ENCODE measurements at regions not wholly inside any gene's neighbourhood (a gene's known extent, or its start where the extent isn't known, plus 50 kb on each side); places are given as distances from the start of the nearest gene placed in this dataset.
A peak's percentile ranks its signal among the peaks of the same experiment; 100 is the strongest.

DNA sequence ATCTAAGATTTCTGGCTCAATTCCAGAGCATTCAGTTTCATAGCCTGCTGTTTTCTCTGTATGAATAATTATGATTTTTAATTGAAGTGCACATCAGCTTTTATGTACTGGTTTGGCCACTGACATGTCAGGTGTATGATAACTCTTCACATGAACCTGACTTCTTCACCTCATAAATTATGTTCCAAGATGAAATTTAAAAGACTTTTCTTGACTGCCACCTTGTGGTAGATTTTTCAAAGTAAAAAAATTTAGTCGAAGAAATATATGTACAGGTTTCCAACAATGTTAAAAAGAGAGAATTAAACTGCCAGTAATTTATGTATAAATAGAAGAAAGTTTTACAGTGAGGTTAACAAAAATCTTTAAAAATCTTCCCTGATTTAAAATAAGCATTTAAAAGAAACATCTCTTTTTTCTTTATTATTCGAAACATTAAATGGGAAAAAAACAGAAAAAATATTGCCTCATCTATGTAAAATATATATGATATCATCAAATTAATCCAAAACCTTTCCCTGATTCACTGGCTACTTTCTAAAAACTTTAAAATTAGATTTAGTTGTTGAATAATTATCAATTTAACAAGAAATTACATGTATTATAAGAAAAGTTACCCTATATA, 124.9 kb upstream of the ATXN7L3B start:
- no peak overlapping the region for H3K4me3 ChIP-seq (ENCODE audit: low read length)
- TF ChIP-seq, protein P1, sequence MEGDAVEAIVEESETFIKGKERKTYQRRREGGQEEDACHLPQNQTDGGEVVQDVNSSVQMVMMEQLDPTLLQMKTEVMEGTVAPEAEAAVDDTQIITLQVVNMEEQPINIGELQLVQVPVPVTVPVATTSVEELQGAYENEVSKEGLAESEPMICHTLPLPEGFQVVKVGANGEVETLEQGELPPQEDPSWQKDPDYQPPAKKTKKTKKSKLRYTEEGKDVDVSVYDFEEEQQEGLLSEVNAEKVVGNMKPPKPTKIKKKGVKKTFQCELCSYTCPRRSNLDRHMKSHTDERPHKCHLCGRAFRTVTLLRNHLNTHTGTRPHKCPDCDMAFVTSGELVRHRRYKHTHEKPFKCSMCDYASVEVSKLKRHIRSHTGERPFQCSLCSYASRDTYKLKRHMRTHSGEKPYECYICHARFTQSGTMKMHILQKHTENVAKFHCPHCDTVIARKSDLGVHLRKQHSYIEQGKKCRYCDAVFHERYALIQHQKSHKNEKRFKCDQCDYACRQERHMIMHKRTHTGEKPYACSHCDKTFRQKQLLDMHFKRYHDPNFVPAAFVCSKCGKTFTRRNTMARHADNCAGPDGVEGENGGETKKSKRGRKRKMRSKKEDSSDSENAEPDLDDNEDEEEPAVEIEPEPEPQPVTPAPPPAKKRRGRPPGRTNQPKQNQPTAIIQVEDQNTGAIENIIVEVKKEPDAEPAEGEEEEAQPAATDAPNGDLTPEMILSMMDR (conservative IDR thresholded peaks at IDR 0.05; ENCODE audit: low read depth, low read length): peak; percentile 25
- no peak for DNase-seq (ENCODE audit: low read depth)

DNA sequence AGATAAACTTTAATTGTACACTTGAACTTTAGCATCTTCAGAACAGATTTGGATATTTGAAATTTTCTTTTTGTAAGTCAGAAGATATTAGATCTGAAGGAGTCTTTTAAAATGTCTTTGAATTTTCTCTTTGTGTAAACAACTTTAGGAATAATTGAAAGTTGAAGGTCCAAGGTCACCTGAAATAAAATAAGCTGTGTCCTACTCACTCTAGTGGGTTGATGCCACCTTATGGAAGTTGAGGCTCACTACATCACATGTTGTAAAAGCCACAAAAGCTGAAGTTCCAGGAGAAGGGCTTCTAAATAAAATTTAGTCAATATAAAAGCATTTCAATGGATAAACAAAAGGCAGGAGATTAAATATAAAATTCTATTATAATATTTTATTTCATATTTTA, 122.0 kb upstream of the ATXN7L3B start:
- TF ChIP-seq, protein P1 (conservative IDR thresholded peaks at IDR 0.05; ENCODE audit: low read depth, low read length): peak; percentile 66
- DNase-seq (ENCODE audit: low read depth): no peak
- no peak overlapping the region for H3K4me3 ChIP-seq (ENCODE audit: low read length)

- TF ChIP-seq, protein P1 (conservative IDR thresholded peaks at IDR 0.05; ENCODE audit: low read depth, low read length): no peak
- no peak overlapping the region for H3K4me3 ChIP-seq (ENCODE audit: low read length)
- no peak for DNase-seq (ENCODE audit: low read depth)
Measured at GRCh38 chr12:74418573-74418972, 119.1 kb upstream of the ATXN7L3B start.

- no peak overlapping the region for H3K4me3 ChIP-seq (ENCODE audit: low read length)
- TF ChIP-seq, protein P1 (conservative IDR thresholded peaks at IDR 0.05; ENCODE audit: low read depth, low read length): no peak
- peak; percentile 17 for DNase-seq (ENCODE audit: low read depth)
Measured at GRCh38 chr12:74424778-74425177, 112.9 kb upstream of the ATXN7L3B start.

- TF ChIP-seq, protein P1 (conservative IDR thresholded peaks at IDR 0.05; ENCODE audit: low read depth, low read length): no peak
- H3K4me3 ChIP-seq (ENCODE audit: low read length): no peak overlapping the region
- DNase-seq (ENCODE audit: low read depth): no peak
Measured at GRCh38 chr12:74426091-74426490, 111.5 kb upstream of the ATXN7L3B start.

DNA sequence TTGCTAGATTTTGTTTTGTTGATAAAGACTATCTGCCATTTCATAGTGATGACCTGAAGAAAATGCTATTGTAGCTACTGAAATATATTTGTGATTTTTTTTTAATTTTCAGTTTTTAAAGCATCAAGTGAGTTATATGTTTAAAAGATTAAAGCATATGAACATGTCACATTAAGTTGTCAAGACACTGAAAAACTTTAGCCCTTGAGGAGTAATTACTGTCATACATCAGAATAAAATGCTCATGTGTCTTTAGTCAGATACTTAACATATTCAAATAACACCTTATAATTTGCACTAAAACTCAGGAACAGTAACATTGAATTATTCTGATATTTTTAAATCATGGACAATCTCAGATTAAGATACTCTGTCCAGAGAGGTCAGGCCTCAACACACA, 108.1 kb upstream of the ATXN7L3B start:
- DNase-seq (ENCODE audit: low read depth): no peak
- TF ChIP-seq, protein P1 (conservative IDR thresholded peaks at IDR 0.05; ENCODE audit: low read depth, low read length): no peak
- no peak overlapping the region for H3K4me3 ChIP-seq (ENCODE audit: low read length)

GRCh38 chr12:74431801-74432200, 105.8 kb upstream of the ATXN7L3B start:
- no peak for DNase-seq (ENCODE audit: low read depth)
- TF ChIP-seq, protein P1 (conservative IDR thresholded peaks at IDR 0.05; ENCODE audit: low read depth, low read length): no peak

More at GRCh38 chr12:74431801-74432200, 105.8 kb upstream of the ATXN7L3B start:
- no peak overlapping the region for H3K4me3 ChIP-seq (ENCODE audit: low read length)

All from retinal pigment epithelial cell (primary cell).